Panc1 (cell line): ENCODE measurements at regions not wholly inside any gene's neighbourhood (a gene's known extent, or its start where the extent isn't known, plus 50 kb on each side); places are given as distances from the start of the nearest gene placed in this dataset.

ENCODE experiments used
- CTCF ChIP-seq: fragments of 450-650 bp; IDR thresholded peaks from 2 replicates; pipeline ENCODE4 v1.5.1; 2017; ENCODE audit warnings: mild to moderate bottlenecking
- TCF7L2 ChIP-seq: IDR thresholded peaks from 2 replicates; pipeline ENCODE4 v1.6.1; 2011; ENCODE audit warnings: mild to moderate bottlenecking, low read depth, low read length, inconsistent platforms

GRCh38 chr4:176927117-176927516 is 134.4 kb upstream of the VEGFC start:
- TF ChIP-seq CTCF (no peak), TCF7L2 (no peak)
